ENCODE measurements at regions not wholly inside any gene's neighbourhood (a gene's known extent, or its start where the extent isn't known, plus 50 kb on each side); places are given as distances from the start of the nearest gene placed in this dataset.

GRCh38 chr13:87884884-87885283 lies 213.7 kb downstream of the SLITRK5 start:
- Histone ChIP-seq H3K4me3 (ENCODE audit: low read depth in 1 of 3, low read length in 3 of 3) (no peak overlapping the region), H3K36me3 (ENCODE audit: control insufficient read depth in 4 of 4, insufficient read depth in 3 of 4, low read depth in 1 of 4, low read length in 3 of 4) (no peaks in the 10 kb centered on the region), H3K4me1 (ENCODE audit: control insufficient read depth in 4 of 4, insufficient read depth in 4 of 4, low read length in 3 of 4) (no peaks in the 10 kb centered on the region), H3K9ac (ENCODE audit: low read depth in 1 of 2, low read length in 2 of 2) (no peak overlapping the region), H3K27ac (ENCODE audit: low read depth in 1 of 2, low read length in 2 of 2) (no peak overlapping the region), H3K9me3 (ENCODE audit: control insufficient read depth in 4 of 4, low read length in 3 of 4) (no peaks in the 10 kb centered on the region), H3K27me3 (ENCODE audit: control insufficient read depth in 4 of 4, insufficient read depth in 4 of 4, low read length in 3 of 4) (no peaks in the 10 kb centered on the region)
- TF ChIP-seq EGR1 (IDR thresholded peaks at IDR 0.05; ENCODE audit: low read depth in 2 of 2) (no peak), FOXA2 (IDR thresholded peaks at IDR 0.05) (no peak), FOXA1 (IDR thresholded peaks at IDR 0.05) (no peak), SP1 (IDR thresholded peaks at IDR 0.05) (no peak), RAD21 (IDR thresholded peaks at IDR 0.05) (no peak), HNF4A (conservative IDR thresholded peaks at IDR 0.05) (no peak), RXRA (IDR thresholded peaks at IDR 0.05) (no peak), HNF4G (IDR thresholded peaks at IDR 0.05) (no peak), YY1 (IDR thresholded peaks at IDR 0.05) (no peak), REST (IDR thresholded peaks at IDR 0.05) (no peak)
- 73% methylated on average over 5 of the region's 5 CpGs for WGBS
- no peak for DNase-seq (ENCODE audit: low spot score)

- DNase-seq (ENCODE audit: low spot score) = no peak
- H3K4me3 ChIP-seq (ENCODE audit: low read depth in 1 of 3, low read length in 3 of 3) = no peak overlapping the region
- no peaks in the 10 kb centered on the region for H3K9me3 ChIP-seq (ENCODE audit: control insufficient read depth in 4 of 4, low read length in 3 of 4)
- WGBS = 70% methylated on average over 6 of the region's 6 CpGs
- no peak overlapping the region for H3K27ac ChIP-seq (ENCODE audit: low read depth in 1 of 2, low read length in 2 of 2)
- H3K4me1 ChIP-seq (ENCODE audit: control insufficient read depth in 4 of 4, insufficient read depth in 4 of 4, low read length in 3 of 4) = no peaks in the 10 kb centered on the region
- H3K27me3 ChIP-seq (ENCODE audit: control insufficient read depth in 4 of 4, insufficient read depth in 4 of 4, low read length in 3 of 4) = no peaks in the 10 kb centered on the region
- TF ChIP-seq GABPA (IDR thresholded peaks at IDR 0.05 in 1 of 2, conservative IDR thresholded peaks at IDR 0.05 in 1 of 2) (no peak), SP1 (IDR thresholded peaks at IDR 0.05) (no peak), HNF4A (conservative IDR thresholded peaks at IDR 0.05) (no peak), RXRA (IDR thresholded peaks at IDR 0.05) (no peak), CTCF (IDR thresholded peaks at IDR 0.05; ENCODE audit: low read depth, low read length, missing input control) (no peak), NR2F2 (IDR thresholded peaks at IDR 0.05) (no peak), FOXA1 (IDR thresholded peaks at IDR 0.05) (no peak), ATF3 (IDR thresholded peaks at IDR 0.05) (no peak)
- no peaks in the 10 kb centered on the region for H3K36me3 ChIP-seq (ENCODE audit: control insufficient read depth in 4 of 4, insufficient read depth in 3 of 4, low read depth in 1 of 4, low read length in 3 of 4)
- no peak overlapping the region for H3K9ac ChIP-seq (ENCODE audit: low read depth in 1 of 2, low read length in 2 of 2)
These were observed 216.4 kb downstream of the SLITRK5 start for GRCh38 chr13:87887459-87888123.

Measured in liver (tissue), 8 donors.